ENCODE measurements at regions not wholly inside any gene's neighbourhood (a gene's known extent, or its start where the extent isn't known, plus 50 kb on each side); places are given as distances from the start of the nearest gene placed in this dataset.

- Histone ChIP-seq H3K9me3 (peaks cover 0 to 16% (median 15%) of the 10 kb centered on the region in 3 donors), H3K27ac (no peak overlapping the region), H3K36me3 (no peaks in the 10 kb centered on the region), H3K4me3 (no peak overlapping the region), H3K27me3 (no peaks in the 10 kb centered on the region), H3K4me1 (no peaks in the 10 kb centered on the region)
- TF ChIP-seq POLR2A (IDR thresholded peaks at IDR 0.05) (no peak), CTCF (IDR thresholded peaks at IDR 0.05) (no peak)
- intact Hi-C loops (cut with DNase I), result no loop called here
- no peak for DNase-seq
These were observed 632.8 kb downstream of the BRINP1 start for GRCh38 chr9:118736406-118736805.

DNA sequence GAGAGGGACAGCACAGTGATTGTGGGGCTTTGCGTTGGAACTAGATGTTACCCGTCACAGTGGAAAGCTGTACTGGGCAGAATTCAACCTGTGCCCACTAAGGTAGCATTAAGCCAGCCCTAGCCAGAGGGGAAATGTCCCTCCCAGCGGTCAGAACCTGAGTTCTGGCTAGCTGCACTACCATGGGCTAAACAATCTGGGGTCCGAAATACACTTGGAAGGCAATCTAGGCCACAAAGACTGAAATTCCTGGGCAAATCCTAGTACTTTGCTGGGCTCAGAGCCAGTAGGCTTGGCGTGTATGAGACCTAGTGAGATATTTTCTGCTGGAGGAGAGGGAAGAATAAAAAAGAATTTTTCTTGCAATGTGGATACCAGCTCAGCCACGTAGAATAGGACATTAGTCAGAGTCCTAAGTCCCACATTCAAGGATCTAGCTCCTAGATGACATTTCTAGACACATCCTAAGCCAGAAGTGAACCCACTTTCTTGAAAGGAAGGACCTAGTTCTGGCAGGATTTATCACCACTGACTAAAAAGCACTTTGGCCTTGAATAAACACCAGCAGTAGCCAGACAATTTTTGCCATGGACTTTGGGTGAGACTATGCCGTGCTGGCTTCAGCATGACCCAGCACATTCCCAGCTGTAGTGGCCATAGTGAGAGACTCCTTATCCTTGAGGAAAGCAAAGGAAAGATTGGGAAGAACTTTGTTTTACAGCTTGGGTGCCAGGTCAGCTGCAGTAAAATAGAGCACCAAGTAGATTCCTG, 618.0 kb downstream of the BRINP1 start:
- intact Hi-C loops (cut with DNase I), result no loop called here
- Histone ChIP-seq H3K27ac (no peak overlapping the region), H3K36me3 (no peaks in the 10 kb centered on the region), H3K4me1 (no peaks in the 10 kb centered on the region), H3K27me3 (no peaks in the 10 kb centered on the region), H3K4me3 (no peak overlapping the region), H3K9me3 (peaks cover 0 to 14% (median 0%) of the 10 kb centered on the region in 3 donors)
- no peak for DNase-seq
- WGBS, 2 donors, result 60 to 77% methylated on average over 7 of the region's 7 CpGs
- TF ChIP-seq CTCF (IDR thresholded peaks at IDR 0.05) (no peak), POLR2A (IDR thresholded peaks at IDR 0.05) (no peak)

DNA sequence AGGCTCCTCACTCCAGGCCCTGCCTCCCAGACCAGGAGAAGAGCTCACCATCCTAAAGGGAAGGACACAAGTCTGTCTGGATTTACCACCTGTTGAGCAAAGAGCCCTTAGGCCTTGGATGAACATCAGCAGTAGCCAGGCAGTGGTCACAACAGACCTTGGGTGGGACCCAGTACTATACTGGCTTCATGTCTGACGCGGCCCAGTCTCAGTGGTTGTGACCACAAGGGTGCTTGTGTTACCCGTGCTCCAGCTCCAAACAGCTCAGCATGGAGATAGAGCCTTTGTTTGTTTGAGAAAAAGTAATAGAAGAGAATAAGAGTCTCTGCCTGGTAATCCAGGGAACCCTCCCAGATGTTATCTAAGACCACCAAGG, 617.4 kb downstream of the BRINP1 start:
- H3K9me3 ChIP-seq, result peaks cover 0 to 14% (median 0%) of the 10 kb centered on the region in 3 donors
- TF ChIP-seq CTCF (IDR thresholded peaks at IDR 0.05) (no peak), POLR2A (IDR thresholded peaks at IDR 0.05) (no peak)
- H3K4me1 ChIP-seq, result no peaks in the 10 kb centered on the region
- no peaks in the 10 kb centered on the region for H3K36me3 ChIP-seq
- H3K27ac ChIP-seq, result no peak overlapping the region
- WGBS, 2 donors, result 83 to 100% methylated on average over 1 to 3 of the region's 3 CpGs
- no peak overlapping the region for H3K4me3 ChIP-seq
- no peaks in the 10 kb centered on the region for H3K27me3 ChIP-seq
- intact Hi-C loops (cut with DNase I), result no loop called here
- no peak for DNase-seq

DNA sequence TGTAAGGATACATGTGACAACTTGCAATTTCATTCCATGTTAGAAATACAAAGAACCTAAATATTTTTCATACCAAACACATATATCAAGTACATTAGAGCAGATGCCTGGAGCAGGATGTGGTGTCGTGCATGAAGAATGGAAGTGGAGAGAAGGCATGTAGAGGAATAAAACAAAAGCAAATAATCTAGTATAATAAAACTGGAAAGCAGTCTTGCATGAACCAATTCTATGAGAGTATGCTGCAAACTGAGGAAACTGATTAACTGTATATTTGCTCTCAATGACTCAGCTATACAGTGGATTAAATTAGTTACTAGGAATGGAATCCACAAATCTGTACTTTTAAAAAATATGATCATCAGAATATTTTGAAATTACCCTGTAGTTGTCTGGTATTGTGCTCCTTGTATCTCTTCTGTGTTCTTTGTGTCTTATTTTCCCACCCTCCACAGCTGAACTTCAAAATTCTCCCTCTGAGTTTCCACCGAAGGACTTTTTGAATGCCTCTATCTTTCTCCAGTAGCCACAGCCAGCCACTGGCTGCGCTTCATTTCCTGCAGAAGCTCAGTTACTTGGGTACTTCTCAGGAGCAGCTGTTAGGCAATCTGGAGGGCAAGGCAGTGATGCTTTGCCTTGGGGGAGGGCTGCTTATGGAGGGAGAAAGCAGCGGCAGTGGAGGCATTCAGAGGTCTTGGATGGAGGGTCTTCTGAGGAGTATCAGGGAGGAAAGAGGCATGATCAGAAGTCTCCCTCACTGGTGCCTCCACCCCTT, 608.0 kb downstream of the BRINP1 start:
- intact Hi-C loops (cut with DNase I), result no loop called here
- Histone ChIP-seq H3K4me1 (no peaks in the 10 kb centered on the region), H3K4me3 (no peak overlapping the region), H3K9me3 (peaks cover 0 to 10% (median 0%) of the 10 kb centered on the region in 3 donors), H3K27ac (no peak overlapping the region), H3K36me3 (no peaks in the 10 kb centered on the region), H3K27me3 (no peaks in the 10 kb centered on the region)
- TF ChIP-seq CTCF (IDR thresholded peaks at IDR 0.05), result no peak
- no peak for TF ChIP-seq POLR2A (IDR thresholded peaks at IDR 0.05)
- WGBS, 2 donors, result 61 to 66% methylated on average over 4 of the region's 4 CpGs
- no peak for DNase-seq

- Histone ChIP-seq H3K9me3 (no peaks in the 10 kb centered on the region), H3K4me3 (no peak overlapping the region), H3K27ac (no peak overlapping the region), H3K36me3 (no peaks in the 10 kb centered on the region), H3K27me3 (no peaks in the 10 kb centered on the region), H3K4me1 (no peaks in the 10 kb centered on the region)
- intact Hi-C loops (cut with DNase I), result no loop called here
- 72 to 75% methylated on average over 5 of the region's 5 CpGs for WGBS, 2 donors
- no peak for TF ChIP-seq CTCF (IDR thresholded peaks at IDR 0.05)
- TF ChIP-seq POLR2A (IDR thresholded peaks at IDR 0.05), result no peak
- no peak for DNase-seq
These were observed 601.7 kb downstream of the BRINP1 start for GRCh38 chr9:118767571-118767970.
